Spleen (tissue), 7 donors: ENCODE measurements at regions not wholly inside any gene's neighbourhood (a gene's known extent, or its start where the extent isn't known, plus 50 kb on each side); places are given as distances from the start of the nearest gene placed in this dataset.

ENCODE experiments used
- CTCF ChIP-seq, 11 experiments: fragments of 200-600 bp in 7 of 11; fragments of 450-650 bp in 4 of 11; sonication (generic) in 4 of 11; IDR thresholded peaks in 8 of 11; conservative IDR thresholded peaks in 3 of 11; 1 replicate in 7 of 11; 2 replicates in 4 of 11; pipeline versions ENCODE4 v1.4.0 to v1.8.0; 2016 to 2021; ENCODE audit warnings: antibody characterized with exemption in 11 of 11, inconsistent platforms in 4 of 11, mild to moderate bottlenecking in 1 of 11
- POLR2A ChIP-seq, 3 donors: fragments of 450-650 bp; IDR thresholded peaks; one replicate each; pipeline ENCODE4 v1.5.1; 2017; ENCODE audit warnings: antibody characterized with exemption in 3 of 3, mild to moderate bottlenecking in 1 of 3
- donor health status: DM: no; HTN: no; CAD: no; lungs with moderate emphysema.
- donor health status: DM: no; HTN: no; CAD: no.
- donor health status: DM: no; HTN: no; CAD: no.

- TF ChIP-seq CTCF (IDR thresholded peaks at IDR 0.05 in 8 of 11, conservative IDR thresholded peaks at IDR 0.05 in 3 of 11) (no peak), POLR2A (IDR thresholded peaks at IDR 0.05) (no peak)
Observed at GRCh38 chr3:182519569-182519968, 273.7 kb upstream of the ATP11B start.
